NOMO-1 (cell line): ENCODE measurements at regions not wholly inside any gene's neighbourhood (a gene's known extent, or its start where the extent isn't known, plus 50 kb on each side); places are given as distances from the start of the nearest gene placed in this dataset.

ENCODE experiments used
- DNase-seq, 2 experiments: peaks; one replicate each; lab custom pipeline; 2025; ENCODE audit not compliant: unreplicated experiment in 2 of 2; lab: John Stamatoyannopoulos, UW

DNA sequence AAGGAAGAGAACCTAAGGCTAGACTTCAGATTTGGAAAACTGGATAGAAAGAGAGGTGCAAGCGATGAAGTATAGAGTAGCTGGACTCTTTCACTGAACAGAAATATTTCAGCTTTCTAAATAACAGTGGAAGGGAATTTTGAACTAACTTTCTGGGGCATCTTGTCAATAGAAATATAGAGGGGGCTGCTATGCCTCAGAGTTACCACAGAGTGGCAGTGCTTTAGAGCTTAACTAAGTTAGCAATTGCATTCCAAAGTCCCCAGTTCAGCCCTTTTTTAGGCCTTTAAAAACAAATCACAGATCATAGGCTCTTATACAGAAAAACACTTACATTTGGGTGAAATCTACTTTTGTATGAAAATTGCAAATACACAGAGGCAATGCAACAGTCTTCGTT is 154.2 kb upstream of the CDH8 start:
- no peak for DNase-seq

- no peak for DNase-seq
These were observed 141.3 kb upstream of the CDH8 start for GRCh38 chr16:62177351-62178203.

GRCh38 chr16:62170642-62171041 is 134.4 kb upstream of the CDH8 start:
- no peak for DNase-seq

- DNase-seq = no peak
These were observed 131.3 kb upstream of the CDH8 start for GRCh38 chr16:62167551-62167950.

- DNase-seq = no peak
These were observed 121.3 kb upstream of the CDH8 start for GRCh38 chr16:62157544-62157943.

- DNase-seq = no peak
These were observed 120.7 kb upstream of the CDH8 start for GRCh38 chr16:62156971-62157370.

DNA sequence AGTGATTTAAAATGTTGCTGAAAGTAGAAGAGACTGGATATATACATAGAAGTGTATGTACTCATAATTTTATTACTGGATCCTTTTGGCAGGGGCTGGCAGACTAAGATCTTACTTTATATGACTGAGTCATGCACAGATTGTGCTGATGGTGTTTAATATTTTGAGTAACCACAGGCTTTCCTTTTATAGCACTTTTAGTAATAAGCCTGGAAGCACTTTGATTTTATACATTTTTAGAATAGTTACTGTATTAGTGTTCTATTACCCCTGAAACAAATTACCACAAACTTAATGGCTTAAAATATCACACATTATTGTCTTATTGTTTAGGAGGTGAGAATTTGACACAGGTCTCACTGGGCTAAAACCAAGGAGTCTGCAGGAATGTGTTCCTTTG is 113.4 kb upstream of the CDH8 start:
- no peak for DNase-seq

GRCh38 chr16:62137996-62138395 is 101.8 kb upstream of the CDH8 start:
- no peak for DNase-seq

GRCh38 chr16:62135911-62136310 is 99.7 kb upstream of the CDH8 start:
- DNase-seq = no peak

GRCh38 chr16:62135446-62135845 is 99.2 kb upstream of the CDH8 start:
- no peak for DNase-seq

GRCh38 chr16:62130101-62130500 is 93.9 kb upstream of the CDH8 start:
- DNase-seq = no peak

GRCh38 chr16:62105244-62105643 is 69.0 kb upstream of the CDH8 start:
- DNase-seq = no peak

GRCh38 chr16:62102588-62102987 is 66.3 kb upstream of the CDH8 start:
- no peak for DNase-seq

GRCh38 chr16:62100651-62101050 is 64.4 kb upstream of the CDH8 start:
- DNase-seq = no peak

DNA sequence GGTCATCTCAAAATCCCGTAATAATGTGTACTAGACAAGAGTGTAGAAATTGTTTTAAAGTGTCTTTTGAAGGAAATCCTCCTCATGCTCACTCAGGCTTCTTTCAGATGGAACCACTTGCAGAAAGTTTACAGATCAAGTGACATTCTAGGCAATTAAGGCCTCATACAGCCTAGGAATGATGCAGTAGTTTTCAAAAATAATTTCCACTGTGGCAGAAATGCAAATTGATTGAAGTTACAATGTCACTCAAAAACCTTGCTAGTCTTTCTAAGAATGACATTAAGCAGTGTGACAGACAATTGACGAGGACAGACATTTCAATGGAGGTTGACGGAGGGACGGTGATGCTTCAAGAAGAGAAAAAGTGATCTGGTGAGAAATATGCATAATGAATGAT is 53.5 kb upstream of the CDH8 start:
- no peak for DNase-seq

DNA sequence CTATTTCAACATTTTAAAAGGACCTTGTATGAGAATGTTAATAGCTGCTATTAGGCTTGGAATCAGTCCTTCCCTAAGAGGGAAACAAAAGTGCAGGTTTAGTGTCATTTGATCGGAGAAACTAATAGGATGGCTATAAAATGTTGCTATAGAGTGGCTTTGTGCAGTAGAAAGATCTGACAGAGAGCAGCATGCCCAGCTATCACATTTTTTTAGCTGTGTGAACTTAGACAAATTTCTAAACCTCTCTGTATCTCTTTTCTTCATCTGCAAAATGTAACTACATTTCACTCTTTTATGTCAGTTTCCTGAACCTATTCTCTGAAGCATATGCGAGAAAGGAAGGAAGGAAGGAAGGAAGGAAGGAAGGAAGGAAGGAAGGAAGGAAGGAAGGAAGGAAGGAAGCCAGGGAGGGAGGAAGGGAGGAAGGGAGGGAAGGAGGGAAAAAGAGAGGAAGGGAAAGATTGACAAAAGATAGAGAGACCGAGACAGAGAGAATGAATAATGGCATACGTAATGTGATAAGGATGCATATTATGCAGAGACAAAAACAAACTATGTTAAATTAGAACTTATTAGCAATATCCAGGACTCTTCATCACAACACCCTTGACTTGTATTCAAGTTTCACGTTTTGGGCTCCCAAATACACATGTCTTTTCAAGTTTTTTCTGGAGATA is 52.6 kb upstream of the CDH8 start:
- no peak for DNase-seq
